ENCODE measurements at regions not wholly inside any gene's neighbourhood (a gene's known extent, or its start where the extent isn't known, plus 50 kb on each side); places are given as distances from the start of the nearest gene placed in this dataset.

- Histone ChIP-seq H3K4me1 (ENCODE audit: control insufficient read depth, insufficient read depth, low read length) (no peaks in the 10 kb centered on the region), H3K27ac (ENCODE audit: control insufficient read depth, insufficient read depth) (no peak overlapping the region), H3K36me3 (ENCODE audit: control insufficient read depth in 2 of 2, insufficient read depth in 2 of 2, low read length in 1 of 2) (no peaks in the 10 kb centered on the region), H3K4me2 (ENCODE audit: control insufficient read depth, insufficient read depth) (no peak overlapping the region), H3K27me3 (replicated peaks in 1 of 2; ENCODE audit: control insufficient read depth in 2 of 2, insufficient read depth in 2 of 2, low read length in 1 of 2) (no peaks in the 10 kb centered on the region), H3K9ac (ENCODE audit: control insufficient read depth, insufficient read depth, low read length) (no peak overlapping the region), H3K9me3 (replicated peaks; ENCODE audit: control insufficient read depth, insufficient read depth, low read length) (no peaks in the 10 kb centered on the region), H3K4me3 (no peak overlapping the region), H2AFZ (ENCODE audit: control insufficient read depth, low read depth, low read length) (no peak overlapping the region), H3K79me2 (ENCODE audit: control insufficient read depth, insufficient read depth, low read length) (no peaks in the 10 kb centered on the region), H4K20me1 (ENCODE audit: control insufficient read depth, insufficient read depth) (no peaks in the 10 kb centered on the region)
- DNase-seq (ENCODE audit: low read depth, low spot score) (no peak), ATAC-seq (no peak), FAIRE-seq (no peak)
- intact Hi-C loops (cut with micrococcal nuclease; ENCODE audit: unreplicated experiment) = no loop called here
- 93% methylated on average over 1 of the region's 1 CpG for WGBS (ENCODE audit: insufficient coverage, insufficient replicate concordance, low lambda C conversion rate, missing lambda C conversion rate)
- BruUV-seq (replicated peaks) = no TSS peak
- ChIA-PET RAD21 (ENCODE audit: unreplicated experiment) (no interaction called here), POLR2A (no interaction called here), CTCF (no interaction called here), SMC1A (ENCODE audit: uncharacterized antibody, unreplicated experiment) (interaction anchor here (1.2 kb wide), 1 partner anchor 15 kb away, joined by 3 read pairs; no protein-coding TSS in a partner anchor)
- in situ Hi-C loops (cut with MboI) = no loop called here
- TF ChIP-seq JUNB (IDR thresholded peaks at IDR 0.05) = no peak
- TF ChIP-seq HDAC6 (IDR thresholded peaks at IDR 0.05; ENCODE audit: unreplicated experiment) = no peak
- TF ChIP-seq, protein P1, sequence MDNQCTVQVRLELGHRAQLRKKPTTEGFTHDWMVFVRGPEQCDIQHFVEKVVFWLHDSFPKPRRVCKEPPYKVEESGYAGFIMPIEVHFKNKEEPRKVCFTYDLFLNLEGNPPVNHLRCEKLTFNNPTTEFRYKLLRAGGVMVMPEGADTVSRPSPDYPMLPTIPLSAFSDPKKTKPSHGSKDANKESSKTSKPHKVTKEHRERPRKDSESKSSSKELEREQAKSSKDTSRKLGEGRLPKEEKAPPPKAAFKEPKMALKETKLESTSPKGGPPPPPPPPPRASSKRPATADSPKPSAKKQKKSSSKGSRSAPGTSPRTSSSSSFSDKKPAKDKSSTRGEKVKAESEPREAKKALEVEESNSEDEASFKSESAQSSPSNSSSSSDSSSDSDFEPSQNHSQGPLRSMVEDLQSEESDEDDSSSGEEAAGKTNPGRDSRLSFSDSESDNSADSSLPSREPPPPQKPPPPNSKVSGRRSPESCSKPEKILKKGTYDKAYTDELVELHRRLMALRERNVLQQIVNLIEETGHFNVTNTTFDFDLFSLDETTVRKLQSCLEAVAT (IDR thresholded peaks at IDR 0.05) = no peak
- no peak for TF ChIP-seq NR2C1 (IDR thresholded peaks at IDR 0.05)
- TF ChIP-seq ATF7 (IDR thresholded peaks at IDR 0.05; ENCODE audit: low read depth) = no peak
- no peak for TF ChIP-seq NFIC (IDR thresholded peaks at IDR 0.05; ENCODE audit: low read depth, low read length)
- TF ChIP-seq YY1 (IDR thresholded peaks at IDR 0.05; ENCODE audit: low read depth, low read length) = no peak
- TF ChIP-seq FOXM1 (IDR thresholded peaks at IDR 0.05; ENCODE audit: low read depth, low read length) = no peak
- TF ChIP-seq RAD51 (IDR thresholded peaks at IDR 0.05) = no peak
- no peak for TF ChIP-seq E2F8 (IDR thresholded peaks at IDR 0.05; ENCODE audit: low read depth, partially characterized antibody)
- no peak for TF ChIP-seq NR2C2 (IDR thresholded peaks at IDR 0.05; ENCODE audit: borderline replicate concordance, control insufficient read depth, insufficient read length, low read depth)
- TF ChIP-seq DPF2 (IDR thresholded peaks at IDR 0.05) = no peak
- TF ChIP-seq, protein P2, sequence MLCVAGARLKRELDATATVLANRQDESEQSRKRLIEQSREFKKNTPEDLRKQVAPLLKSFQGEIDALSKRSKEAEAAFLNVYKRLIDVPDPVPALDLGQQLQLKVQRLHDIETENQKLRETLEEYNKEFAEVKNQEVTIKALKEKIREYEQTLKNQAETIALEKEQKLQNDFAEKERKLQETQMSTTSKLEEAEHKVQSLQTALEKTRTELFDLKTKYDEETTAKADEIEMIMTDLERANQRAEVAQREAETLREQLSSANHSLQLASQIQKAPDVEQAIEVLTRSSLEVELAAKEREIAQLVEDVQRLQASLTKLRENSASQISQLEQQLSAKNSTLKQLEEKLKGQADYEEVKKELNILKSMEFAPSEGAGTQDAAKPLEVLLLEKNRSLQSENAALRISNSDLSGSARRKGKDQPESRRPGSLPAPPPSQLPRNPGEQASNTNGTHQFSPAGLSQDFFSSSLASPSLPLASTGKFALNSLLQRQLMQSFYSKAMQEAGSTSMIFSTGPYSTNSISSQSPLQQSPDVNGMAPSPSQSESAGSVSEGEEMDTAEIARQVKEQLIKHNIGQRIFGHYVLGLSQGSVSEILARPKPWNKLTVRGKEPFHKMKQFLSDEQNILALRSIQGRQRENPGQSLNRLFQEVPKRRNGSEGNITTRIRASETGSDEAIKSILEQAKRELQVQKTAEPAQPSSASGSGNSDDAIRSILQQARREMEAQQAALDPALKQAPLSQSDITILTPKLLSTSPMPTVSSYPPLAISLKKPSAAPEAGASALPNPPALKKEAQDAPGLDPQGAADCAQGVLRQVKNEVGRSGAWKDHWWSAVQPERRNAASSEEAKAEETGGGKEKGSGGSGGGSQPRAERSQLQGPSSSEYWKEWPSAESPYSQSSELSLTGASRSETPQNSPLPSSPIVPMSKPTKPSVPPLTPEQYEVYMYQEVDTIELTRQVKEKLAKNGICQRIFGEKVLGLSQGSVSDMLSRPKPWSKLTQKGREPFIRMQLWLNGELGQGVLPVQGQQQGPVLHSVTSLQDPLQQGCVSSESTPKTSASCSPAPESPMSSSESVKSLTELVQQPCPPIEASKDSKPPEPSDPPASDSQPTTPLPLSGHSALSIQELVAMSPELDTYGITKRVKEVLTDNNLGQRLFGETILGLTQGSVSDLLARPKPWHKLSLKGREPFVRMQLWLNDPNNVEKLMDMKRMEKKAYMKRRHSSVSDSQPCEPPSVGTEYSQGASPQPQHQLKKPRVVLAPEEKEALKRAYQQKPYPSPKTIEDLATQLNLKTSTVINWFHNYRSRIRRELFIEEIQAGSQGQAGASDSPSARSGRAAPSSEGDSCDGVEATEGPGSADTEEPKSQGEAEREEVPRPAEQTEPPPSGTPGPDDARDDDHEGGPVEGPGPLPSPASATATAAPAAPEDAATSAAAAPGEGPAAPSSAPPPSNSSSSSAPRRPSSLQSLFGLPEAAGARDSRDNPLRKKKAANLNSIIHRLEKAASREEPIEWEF (IDR thresholded peaks at IDR 0.05; ENCODE audit: insufficient replicate concordance, low read depth, low read length) = no peak
- TF ChIP-seq LARP7 (IDR thresholded peaks at IDR 0.05) = no peak
- TF ChIP-seq GATAD2B (conservative IDR thresholded peaks at IDR 0.05; ENCODE audit: low read depth) = no peak
- no peak for TF ChIP-seq EED (IDR thresholded peaks at IDR 0.05; ENCODE audit: low read depth)
- TF ChIP-seq SMAD1 (IDR thresholded peaks at IDR 0.05; ENCODE audit: low read depth, partially characterized antibody) = no peak
Measured at GRCh38 chr4:62133101-62133897, 933.2 kb downstream of the ADGRL3 start.

Data from GM12878 (cell line).